ENCODE measurements at regions not wholly inside any gene's neighbourhood (a gene's known extent, or its start where the extent isn't known, plus 50 kb on each side); places are given as distances from the start of the nearest gene placed in this dataset.

GRCh38 chr7:42756841-42757240 lies 155.0 kb downstream of the C7orf25 start:
- DNase-seq (ENCODE audit: low spot score), result no peak

GRCh38 chr7:42753811-42754363 lies 158.0 kb downstream of the C7orf25 start:
- DNase-seq (ENCODE audit: low spot score), result no peak

GRCh38 chr7:42753367-42753766 lies 158.5 kb downstream of the C7orf25 start:
- no peak for DNase-seq (ENCODE audit: low spot score)

- no peak for DNase-seq (ENCODE audit: low spot score)
These were observed 161.7 kb downstream of the C7orf25 start for GRCh38 chr7:42750172-42750571.

- DNase-seq (ENCODE audit: low spot score), result no peak
These were observed 164.8 kb downstream of the C7orf25 start for GRCh38 chr7:42747044-42747443.

GRCh38 chr7:42746214-42746613 lies 165.7 kb downstream of the C7orf25 start:
- DNase-seq (ENCODE audit: low spot score), result no peak

- DNase-seq (ENCODE audit: low spot score), result peak; percentile 3
These were observed 166.4 kb downstream of the C7orf25 start for GRCh38 chr7:42745357-42746059.

GRCh38 chr7:42744746-42745145 lies 167.1 kb downstream of the C7orf25 start:
- DNase-seq (ENCODE audit: low spot score), result no peak

- no peak for DNase-seq (ENCODE audit: low spot score)
These were observed 168.6 kb downstream of the C7orf25 start for GRCh38 chr7:42743077-42743858.

GRCh38 chr7:42742318-42742717 lies 169.6 kb downstream of the C7orf25 start:
- DNase-seq (ENCODE audit: low spot score), result no peak

- DNase-seq (ENCODE audit: low spot score), result no peak
These were observed 171.5 kb downstream of the C7orf25 start for GRCh38 chr7:42740408-42740807.

GRCh38 chr7:42739638-42740037 lies 172.2 kb downstream of the C7orf25 start:
- DNase-seq (ENCODE audit: low spot score), result no peak

- DNase-seq (ENCODE audit: low spot score), result no peak
These were observed 174.9 kb downstream of the C7orf25 start for GRCh38 chr7:42736931-42737330.

- no peak for DNase-seq (ENCODE audit: low spot score)
These were observed 176.8 kb downstream of the C7orf25 start for GRCh38 chr7:42735081-42735480.

GRCh38 chr7:42734568-42734967 lies 177.3 kb downstream of the C7orf25 start:
- DNase-seq (ENCODE audit: low spot score), result no peak

- no peak for DNase-seq (ENCODE audit: low spot score)
These were observed 178.8 kb downstream of the C7orf25 start for GRCh38 chr7:42733040-42733439.

- DNase-seq (ENCODE audit: low spot score), result no peak
These were observed 181.3 kb downstream of the C7orf25 start for GRCh38 chr7:42730586-42730985.

GRCh38 chr7:42729053-42729765 lies 182.7 kb downstream of the C7orf25 start:
- no peak for DNase-seq (ENCODE audit: low spot score)

GRCh38 chr7:42727451-42727850 lies 184.4 kb downstream of the C7orf25 start:
- DNase-seq (ENCODE audit: low spot score), result no peak

- DNase-seq (ENCODE audit: low spot score), result no peak
These were observed 185.6 kb downstream of the C7orf25 start for GRCh38 chr7:42726066-42726785.

GRCh38 chr7:42722716-42723115 lies 189.2 kb downstream of the C7orf25 start:
- no peak for DNase-seq (ENCODE audit: low spot score)

GRCh38 chr7:42722198-42722597 lies 189.7 kb downstream of the C7orf25 start:
- no peak for DNase-seq (ENCODE audit: low spot score)

Measured in kidney capillary endothelial cell (primary cell).